ENCODE measurements at regions not wholly inside any gene's neighbourhood (a gene's known extent, or its start where the extent isn't known, plus 50 kb on each side); places are given as distances from the start of the nearest gene placed in this dataset.

DNA sequence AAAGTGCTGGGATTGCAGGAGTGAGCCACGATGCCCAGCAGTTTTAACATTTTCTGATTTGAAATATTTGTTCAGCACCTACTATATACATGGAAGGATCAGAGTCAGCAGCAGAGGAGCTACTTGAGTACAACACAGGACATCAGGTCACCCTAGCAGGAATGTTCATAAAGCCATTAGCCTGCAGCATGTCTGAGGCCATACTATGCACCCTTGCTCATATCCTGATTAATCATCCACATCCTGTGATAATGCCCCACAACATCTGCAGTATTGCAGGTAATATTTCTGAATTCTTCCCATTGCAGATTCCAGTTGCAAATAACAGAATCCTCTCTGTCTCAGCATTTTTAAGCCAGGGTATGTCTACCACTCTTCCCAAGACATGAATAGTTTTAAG, 135.5 kb upstream of the PRNP start:
- TF ChIP-seq, protein P1, sequence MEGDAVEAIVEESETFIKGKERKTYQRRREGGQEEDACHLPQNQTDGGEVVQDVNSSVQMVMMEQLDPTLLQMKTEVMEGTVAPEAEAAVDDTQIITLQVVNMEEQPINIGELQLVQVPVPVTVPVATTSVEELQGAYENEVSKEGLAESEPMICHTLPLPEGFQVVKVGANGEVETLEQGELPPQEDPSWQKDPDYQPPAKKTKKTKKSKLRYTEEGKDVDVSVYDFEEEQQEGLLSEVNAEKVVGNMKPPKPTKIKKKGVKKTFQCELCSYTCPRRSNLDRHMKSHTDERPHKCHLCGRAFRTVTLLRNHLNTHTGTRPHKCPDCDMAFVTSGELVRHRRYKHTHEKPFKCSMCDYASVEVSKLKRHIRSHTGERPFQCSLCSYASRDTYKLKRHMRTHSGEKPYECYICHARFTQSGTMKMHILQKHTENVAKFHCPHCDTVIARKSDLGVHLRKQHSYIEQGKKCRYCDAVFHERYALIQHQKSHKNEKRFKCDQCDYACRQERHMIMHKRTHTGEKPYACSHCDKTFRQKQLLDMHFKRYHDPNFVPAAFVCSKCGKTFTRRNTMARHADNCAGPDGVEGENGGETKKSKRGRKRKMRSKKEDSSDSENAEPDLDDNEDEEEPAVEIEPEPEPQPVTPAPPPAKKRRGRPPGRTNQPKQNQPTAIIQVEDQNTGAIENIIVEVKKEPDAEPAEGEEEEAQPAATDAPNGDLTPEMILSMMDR (IDR thresholded peaks at IDR 0.05) = no peak
- no peak for TF ChIP-seq POLR2A (IDR thresholded peaks at IDR 0.05)

Data from lower leg skin (tissue), 3 donors.